NCI-H345 (cell line): ENCODE measurements at regions not wholly inside any gene's neighbourhood (a gene's known extent, or its start where the extent isn't known, plus 50 kb on each side); places are given as distances from the start of the nearest gene placed in this dataset.
A peak's percentile ranks its signal among the peaks of the same experiment; 100 is the strongest.
"Not testable (repeated sequence)": the region's sequence is repeated elsewhere in the genome, so short reads cannot be mapped to it uniquely, and the experiment has no call there.

Source experiments
- DNase-seq: peaks from one replicate; lab custom pipeline; 2025; lab: John Stamatoyannopoulos, UW

DNA sequence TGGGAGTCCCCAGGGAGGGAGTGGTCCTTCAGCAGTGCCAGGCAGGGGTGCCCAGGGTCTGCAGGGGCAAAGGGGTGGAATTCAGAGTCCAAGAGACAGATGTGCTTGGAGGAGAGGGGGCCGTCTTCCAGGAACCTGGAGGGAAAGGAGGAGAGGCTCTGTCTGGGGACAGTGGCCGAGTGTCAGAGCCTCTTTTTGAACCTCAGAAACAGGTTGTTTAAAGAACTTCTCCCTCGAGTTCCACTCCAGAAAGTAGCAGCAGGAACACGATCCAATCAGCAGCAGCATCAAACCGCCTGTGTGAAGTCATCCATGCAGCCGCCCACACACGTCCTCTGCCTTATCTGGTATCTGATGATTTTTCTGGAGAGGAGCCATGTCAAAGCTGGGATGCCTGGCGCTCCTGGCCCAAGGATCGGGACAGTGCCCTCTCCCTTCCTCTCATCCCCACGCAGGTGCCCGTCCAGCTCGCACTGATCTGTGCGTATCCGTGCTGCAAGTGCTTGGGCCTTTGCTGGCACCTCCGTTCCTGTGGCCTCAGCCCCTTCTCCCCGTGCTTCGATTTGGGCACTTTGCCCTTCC is 205.1 kb downstream of the NDUFA10 start:
- DNase-seq, result no peak

DNA sequence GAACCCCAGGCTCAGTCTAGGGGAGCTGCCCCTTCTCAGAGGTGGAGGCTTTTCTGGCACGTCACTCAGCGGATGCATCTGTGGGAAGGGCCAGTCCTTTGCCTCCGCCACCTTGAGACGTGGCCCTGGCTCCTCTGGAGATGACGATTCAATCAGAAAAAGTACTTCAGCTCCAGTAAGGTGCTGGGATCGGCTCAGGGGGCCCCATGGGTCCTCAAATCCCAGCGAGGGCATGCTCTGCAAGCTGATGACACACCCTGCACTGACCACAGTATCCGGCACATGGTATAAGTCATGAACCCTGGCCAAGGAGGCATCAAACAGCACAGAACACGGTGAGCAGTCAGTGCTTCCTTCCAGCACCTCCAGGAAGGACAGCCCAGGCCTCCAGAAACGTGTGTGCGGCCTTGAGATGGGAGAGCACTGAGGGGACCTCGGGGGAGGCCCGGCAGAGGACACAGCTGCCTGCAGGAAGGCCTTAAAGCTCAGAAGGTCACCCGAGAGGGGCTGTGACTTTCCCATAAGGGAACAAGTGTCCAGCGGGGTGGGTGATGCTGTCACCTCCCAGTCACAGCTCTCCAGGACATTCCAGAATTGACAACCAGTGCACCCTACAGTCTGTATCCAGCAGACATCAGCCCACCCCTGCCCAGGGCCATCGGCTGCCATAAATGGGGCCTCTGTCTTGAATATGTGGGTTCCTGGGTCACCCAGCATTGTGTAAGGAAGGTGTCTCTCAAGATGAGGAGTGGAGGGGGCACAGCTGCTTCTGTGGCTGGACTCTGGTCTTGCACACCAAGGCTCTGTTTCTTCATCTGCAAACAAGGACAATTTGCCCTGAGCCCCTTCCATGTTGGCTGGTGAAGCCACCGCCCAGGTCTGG is 205.8 kb downstream of the NDUFA10 start:
- DNase-seq, result no peak

DNA sequence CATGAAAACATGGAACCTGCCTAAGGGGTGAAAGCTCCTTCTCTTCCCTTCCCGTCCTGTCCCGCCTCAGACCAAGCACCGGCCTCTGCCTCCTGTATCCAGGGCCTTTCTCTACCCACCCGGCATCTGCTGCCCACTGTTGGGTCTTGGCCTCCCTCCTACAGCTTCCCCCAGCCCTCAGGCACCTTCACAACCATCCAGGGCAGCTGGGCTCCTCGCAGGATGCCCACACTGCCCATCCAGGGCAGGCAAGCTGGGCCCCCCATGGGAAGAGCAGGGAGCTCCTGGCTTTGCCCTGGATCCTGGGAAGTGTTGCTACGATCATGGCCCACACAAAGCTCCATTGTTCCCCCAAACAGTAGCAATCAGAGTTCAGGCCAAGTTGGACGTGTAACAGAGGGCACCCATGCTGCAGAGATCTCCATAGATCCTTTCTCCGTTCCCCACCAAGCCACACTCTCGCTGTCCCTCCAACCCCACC is 206.6 kb downstream of the NDUFA10 start:
- DNase-seq, result no peak

DNA sequence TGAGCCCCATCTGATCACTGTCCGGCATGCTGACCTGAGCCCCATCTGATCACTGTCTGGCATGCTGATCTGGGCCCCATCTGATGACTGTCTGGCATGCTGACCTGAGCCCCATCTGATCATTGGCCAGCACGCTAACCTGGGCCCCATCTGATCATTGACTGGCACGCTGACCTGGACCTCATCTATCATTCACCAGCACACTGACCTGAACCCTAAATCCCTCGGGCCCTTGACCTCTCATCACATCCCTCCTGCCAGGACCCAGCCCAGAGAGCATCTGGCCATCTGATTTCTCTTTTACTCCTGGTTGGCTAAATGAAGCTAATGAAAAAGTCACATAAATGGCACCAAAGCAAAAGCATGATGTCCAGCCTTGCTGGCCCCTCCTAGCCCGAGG is 207.1 kb downstream of the NDUFA10 start:
- DNase-seq, result no peak

DNA sequence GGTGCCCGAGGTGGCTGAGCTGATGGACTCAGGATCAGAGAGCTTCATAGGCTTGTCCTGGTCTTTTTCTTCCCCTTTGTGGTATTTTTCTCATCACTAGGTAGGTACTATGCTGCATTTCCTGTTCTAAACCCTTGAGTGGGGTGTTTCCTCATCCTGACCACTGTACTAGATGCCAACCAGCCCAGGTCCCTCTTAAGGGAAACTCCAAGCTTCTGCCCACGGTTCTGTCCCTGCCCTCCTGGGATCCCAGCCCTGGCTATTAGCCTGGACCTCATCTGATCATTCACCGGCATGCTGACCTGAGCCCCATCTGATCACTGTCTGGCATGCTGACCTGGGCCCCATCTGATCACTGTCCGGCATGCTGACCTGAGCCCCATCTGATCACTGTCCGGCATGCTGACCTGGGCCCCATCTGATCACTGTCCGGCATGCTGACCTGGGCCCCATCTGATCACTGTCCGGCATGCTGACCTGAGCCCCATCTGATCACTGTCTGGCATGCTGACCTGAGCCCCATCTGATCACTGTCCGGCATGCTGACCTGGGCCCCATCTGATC is 207.6 kb downstream of the NDUFA10 start:
- not testable (repeated sequence) for DNase-seq

DNA sequence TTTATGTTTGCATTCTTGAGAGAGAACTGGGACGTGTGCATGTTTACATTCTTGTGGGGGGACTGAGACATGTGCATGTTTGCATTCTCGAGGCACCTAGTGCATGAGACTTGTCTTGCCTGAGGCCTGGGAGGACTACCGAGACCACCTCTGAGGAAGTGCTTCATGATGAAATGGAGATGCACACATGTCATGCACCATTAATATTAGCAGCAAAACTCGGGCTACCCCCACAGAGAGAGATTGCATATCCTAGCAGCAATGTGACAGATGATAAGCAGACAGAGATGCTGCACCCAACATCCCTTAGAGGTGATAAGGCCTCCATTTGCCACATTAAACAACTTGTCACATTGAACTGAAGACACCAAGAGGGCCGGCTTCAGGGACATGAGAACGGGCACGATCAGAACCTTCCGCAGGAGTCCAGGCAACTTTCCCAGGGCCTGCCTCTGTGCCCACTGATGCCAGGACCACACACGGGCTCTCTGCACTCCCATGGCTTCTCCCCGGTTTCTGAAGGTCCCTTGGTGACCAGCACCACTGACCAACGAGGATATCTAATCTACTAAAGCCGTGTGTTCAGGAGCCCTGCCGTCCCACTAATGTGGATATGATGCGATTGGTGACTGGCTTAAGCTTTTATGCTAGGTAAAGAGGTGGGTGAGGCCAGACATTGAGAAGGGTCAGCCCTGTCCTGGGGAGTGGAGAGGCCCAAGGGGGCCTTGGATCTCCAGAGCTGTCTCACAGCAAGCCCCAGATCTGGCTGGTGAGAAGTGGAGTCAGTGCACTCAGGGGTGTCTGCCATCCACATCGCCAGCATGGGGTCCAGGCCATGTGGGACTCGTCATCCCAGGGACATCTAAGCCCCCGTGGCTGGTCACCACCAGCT is 208.3 kb downstream of the NDUFA10 start:
- DNase-seq, result no peak

DNA sequence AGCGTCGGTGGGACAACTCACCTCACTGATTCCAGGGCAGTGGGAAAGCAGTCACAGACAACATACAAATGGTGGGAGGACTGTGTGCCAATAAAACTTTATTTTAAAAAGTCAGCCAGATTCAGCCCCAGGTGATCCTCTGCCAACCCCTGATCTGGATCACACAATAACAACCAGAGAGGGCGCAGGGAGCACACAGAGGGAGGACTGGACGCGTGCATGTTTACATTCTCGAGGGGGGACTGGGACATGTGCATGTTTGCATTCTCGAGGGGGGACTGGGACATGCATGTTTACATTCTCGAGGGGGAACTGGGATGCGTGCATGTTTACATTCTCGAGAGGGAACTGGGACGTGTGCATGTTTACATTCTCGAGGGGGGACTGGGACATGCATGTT is 209.5 kb downstream of the NDUFA10 start:
- DNase-seq, result peak; percentile 73

DNA sequence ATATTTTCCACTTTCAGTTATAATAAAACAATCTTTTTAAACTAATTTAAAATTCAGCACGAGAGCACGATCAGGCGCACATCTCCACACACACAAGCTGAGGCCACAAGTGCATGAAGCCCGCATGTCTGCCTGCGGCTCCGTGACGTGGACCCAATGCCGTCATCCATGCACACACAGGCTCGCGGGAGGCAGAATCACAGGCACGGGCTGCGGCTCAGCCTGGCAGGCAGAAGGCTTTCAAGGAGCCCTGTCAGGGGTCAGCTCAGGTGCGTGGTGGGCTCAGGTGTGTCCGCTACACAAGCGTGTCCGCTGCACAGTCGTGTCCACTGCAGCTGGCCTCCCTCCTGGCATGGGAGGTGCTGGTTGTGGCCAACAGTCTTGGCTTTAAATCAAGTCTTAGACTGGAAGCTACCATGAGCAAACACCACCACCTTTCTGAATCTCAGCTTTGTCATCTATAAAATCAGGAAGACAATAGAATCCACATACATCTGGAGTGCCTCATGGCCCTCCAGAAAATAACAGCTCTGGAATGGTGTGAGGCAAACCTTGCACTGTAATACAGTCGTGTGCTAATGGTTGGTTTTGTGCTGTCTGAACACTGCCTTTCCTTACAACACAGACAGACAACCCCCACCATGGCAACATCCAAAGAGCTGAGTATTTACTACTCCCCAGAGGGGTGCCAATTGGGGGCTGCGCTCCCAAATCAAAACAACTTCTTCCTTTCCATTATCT is 210.1 kb downstream of the NDUFA10 start:
- DNase-seq, result peak; percentile 20

DNA sequence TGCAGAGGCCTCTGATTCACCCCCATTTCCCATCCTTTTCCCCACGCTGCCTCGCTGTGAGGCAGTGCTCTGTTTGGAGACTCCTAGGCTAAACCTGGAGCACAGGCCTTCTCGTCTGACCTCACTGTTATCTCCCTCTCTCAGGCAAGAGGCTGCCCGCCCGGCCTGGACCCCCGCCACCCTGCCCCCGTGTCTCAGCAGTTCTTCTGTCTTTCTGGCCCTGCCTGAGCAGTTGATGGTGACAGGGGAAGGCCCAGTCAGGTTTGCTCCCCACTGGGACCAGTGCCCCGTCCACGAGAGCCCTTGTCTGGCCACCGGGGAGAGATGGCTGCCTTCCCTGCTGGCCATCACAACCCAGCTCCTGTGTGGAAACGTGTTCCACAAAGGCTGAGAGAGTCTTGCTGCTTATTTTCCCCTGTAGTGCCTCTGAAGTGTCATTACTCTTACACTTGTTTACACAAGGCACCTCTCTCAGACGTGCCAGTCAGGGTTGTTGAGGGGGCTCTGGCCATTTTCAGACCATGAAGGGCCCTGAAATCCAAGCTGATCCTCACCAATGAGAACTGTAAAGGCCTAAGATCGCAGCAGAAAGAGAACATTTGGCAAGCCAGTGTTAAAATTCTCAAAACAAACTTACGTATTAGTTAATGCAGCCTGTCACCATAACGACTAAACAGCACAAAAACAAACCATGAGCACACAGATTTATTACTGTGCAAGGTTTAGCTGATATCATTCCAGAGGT is 210.9 kb downstream of the NDUFA10 start:
- DNase-seq, result peak; percentile 35

DNA sequence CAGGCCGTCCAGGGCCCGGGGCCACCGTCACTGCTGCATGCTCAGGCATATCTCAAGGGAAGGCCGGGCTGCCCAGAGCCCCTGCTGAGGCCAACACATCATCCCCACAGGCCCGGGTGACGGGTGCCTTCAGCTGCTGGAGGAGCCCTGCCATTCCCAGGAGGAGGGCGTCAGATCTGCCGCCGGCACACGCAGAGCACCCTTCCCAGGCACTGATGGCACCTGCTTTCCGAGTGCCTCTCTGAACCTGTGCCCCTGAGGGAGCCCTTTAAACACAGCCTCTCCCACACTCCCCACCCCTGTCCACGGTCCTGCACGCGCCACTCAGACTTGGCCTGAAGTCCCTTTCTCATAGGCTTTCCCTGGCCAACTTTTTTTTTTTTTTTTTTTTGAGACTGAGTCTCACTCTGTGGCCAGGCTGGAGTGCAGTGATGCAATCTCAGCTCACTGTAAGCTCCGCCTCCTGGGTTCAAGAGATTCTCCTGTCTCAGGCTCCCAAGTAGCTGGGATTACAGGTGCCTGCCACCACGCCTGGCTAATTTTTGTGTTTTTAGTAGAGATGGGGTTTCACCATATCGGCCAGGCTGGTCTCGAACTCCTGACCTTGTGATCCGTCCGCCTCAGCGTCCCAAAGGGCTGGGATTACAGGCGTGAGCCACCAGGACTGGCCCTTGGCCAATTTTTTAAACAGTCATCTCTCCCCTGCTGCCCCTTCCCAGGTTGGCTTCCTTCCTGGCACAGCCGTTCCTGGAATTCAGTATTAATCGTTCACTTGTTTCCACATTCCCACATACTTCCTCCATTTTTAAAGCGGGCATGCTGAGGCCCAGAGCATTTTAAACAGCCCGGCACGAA is 211.7 kb downstream of the NDUFA10 start:
- no peak for DNase-seq

DNA sequence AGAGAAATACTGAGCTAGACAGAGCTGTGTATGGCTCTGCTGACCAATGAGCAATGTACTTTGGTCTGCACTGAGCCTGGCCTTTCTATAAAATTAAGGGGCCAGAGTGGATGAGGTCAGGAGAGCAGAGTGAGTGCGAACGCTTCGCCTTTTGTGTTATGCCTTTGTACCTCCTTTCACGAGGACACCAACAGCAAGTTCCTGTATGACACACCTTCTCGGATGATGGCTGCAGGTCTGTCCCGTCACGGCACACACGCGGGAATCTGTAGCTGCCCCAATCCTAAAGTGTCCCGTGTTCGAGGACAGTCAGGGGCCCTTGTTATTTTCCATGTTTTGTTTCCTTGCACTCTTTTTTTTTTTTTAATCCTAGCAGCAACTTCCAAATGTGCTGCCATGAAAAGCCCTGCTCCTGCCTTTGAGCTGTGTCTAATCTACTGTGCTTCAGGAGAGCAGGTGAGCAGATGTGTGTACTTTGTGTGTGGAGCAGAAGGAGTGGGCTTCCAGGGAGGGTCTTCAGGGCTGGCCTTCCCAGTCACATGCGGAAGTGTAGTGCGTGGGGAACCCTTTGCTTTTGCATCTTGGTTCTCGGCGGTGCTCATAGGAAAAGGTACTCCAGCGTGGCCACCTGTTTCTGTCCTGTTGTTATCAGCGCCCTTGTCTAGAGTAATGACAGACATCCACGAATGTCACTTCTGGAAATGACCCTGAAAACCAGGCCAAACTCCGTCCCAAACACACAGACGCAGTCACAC is 213.2 kb downstream of the NDUFA10 start:
- no peak for DNase-seq

DNA sequence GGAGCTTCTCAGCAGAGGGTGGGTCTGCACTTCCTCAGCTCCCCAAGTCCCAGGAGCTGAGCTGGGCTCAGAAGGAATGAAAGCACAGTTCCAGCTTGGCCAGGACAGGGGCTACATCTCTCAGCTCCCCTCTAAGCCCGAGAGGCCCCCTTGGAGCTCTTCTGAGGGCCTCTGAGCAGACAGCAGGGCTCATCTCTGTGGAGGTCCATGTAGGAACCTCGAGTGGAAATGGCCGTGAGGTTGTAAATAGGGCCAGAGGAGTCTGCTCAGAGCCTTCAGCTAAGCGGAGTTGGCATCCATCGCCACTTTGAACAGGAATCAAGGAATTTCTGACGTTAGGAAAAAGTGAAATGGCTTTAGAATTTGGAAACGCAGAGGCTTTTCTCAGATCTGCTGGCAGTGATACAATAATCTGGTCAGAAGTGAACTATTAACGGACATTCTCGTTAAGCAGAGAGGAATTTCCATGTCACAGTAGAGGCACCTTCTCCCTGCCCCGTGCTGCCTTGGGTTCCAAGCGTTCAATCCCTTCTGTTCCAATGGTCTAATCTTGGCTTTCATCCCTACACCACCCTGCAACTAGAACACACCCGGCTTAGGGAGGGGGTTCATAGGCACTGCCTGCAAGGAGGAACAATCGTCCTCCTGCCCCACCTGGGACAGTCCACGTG is 213.9 kb downstream of the NDUFA10 start:
- no peak for DNase-seq

DNA sequence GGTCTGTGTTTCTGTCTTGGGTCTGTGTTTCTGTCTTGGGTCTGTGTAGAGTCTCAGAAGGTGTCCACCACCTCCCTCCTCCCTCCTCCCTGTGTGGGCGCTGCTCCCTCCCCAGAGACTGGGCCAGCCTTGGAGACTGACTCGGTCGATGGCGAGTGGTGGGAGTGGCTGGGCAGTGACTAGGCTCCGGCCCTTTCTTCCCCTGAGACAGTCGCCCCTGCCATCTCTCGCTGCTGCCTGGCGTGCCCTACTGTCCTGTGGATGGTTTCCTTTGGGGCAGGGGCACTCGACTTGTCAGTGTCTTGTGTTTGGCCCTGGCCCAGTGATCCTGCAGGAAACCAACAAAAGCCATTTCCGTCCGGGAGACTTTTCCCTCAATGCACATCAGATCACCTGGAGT is 215.8 kb downstream of the NDUFA10 start:
- DNase-seq, result no peak

DNA sequence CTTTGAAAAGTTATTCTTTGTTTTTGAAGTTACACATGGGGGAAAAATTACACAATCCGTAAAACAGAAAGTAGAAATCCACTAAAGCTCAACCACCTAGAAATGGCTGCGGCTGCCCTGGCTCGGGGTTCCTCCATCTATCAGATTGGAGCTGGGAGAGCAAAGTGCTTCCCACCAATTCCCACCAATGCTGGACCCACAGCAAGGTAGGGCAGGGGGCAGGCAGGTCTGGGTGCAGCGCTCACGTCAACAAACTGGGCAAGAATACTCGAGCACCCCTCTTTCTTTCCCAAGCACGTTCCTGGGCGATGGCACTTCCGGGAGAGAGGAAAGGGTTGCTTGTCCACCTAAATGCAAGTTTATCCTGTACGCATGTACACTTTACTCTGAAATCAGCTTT is 217.6 kb downstream of the NDUFA10 start:
- no peak for DNase-seq

DNA sequence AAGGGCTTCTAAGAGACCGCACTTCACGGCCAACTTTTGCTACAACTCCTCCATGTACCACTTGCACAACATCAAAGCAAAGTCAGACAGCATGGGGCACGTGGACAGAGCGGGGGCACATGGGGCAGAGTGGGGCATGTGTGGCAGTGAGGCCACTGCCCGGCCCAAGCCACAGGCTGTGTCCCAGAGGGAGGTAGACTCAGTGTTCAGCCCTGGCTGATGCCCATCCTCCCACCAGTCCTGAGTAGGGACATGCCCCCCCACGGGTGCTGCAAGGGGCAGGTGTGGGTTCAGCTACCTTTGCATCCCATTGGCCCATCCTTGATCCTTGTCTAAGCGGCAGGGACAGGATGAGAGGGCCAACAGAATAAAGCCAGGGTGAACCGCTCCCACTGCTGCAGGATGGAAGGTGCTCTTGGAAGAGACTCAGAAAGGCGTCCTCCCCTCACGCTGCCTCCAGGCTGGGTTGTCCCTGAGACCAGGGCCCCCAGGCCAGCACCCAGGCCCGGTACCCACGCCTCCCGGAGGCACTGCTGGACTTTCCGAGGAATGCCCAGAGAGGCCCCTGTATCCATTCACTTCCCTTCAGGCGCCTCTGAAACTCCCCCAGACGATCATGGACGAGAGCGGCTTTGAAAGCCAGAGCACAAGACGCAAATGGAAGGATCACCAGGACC is 218.2 kb downstream of the NDUFA10 start:
- no peak for DNase-seq

DNA sequence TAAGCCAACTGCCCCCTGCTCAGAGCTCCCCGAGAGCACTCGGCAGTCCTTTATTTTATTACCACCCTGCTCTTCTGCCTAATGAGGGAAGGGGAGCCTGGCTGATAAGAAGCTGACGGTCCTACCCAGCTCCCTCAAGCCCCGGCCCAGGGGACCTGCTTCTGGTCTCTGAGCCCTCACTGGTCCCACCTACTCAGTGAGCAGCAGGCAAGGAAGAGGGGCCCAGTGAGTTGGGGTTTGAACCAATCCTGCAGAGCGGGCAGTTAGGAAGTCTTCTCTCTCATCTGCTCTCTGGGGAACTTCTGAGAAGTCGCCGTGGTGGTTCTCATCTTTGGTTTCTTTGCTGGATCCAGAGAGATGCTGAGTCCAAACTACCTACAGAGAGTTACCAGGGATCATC is 218.9 kb downstream of the NDUFA10 start:
- no peak for DNase-seq

DNA sequence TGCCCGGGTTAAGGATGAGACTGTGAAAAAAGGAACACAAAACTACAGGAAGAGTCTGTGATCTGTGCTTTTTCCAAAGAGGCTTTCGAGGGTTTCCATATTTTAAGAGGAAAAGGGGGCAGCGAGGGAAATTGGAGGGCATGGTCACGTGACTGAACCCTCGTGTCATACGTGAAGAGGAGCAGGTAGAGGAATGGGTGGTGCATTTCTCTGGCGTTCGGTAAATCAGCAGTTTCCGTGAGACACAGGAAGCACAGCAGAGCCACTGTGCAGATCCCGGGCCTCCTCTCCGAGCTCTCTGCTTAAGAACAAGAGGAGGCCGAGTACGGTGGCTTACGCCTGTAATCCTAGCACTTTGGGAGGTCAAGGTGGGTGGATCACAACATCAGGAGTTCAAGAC is 219.7 kb downstream of the NDUFA10 start:
- no peak for DNase-seq

DNA sequence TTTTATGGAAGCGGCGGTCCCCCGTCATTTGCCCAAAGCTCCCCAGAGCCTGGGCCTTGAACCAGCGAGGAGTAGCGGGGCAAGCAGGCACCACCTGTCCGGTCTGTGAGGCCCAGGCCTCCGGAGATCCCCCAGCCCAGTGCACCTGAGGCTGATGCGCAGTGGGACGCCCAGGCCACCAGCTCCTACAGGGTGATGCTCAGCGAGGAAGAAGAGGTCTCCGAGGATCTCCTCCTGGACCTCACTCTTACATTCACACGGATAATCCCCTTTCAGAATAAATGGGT is 220.2 kb downstream of the NDUFA10 start:
- DNase-seq, result no peak
